NB4 (cell line): ENCODE measurements at regions not wholly inside any gene's neighbourhood (a gene's known extent, or its start where the extent isn't known, plus 50 kb on each side); places are given as distances from the start of the nearest gene placed in this dataset.

Experiments
- MYC ChIP-seq: IDR thresholded peaks from 2 replicates; pipeline ENCODE4 v1.6.1; 2011; ENCODE audit warnings: low read depth, low read length
- POLR2A ChIP-seq: IDR thresholded peaks from 2 replicates; pipeline ENCODE4 v1.6.1; 2011; ENCODE audit warnings: mild to moderate bottlenecking; ENCODE audit not compliant: insufficient read length; ENCODE audit errors: extremely low read depth
- TF ChIP-seq, protein P1 (sequence below): IDR thresholded peaks from one replicate; pipeline ENCODE4 v1.5.1; 2012; ENCODE audit warnings: low read depth, low read length

DNA sequence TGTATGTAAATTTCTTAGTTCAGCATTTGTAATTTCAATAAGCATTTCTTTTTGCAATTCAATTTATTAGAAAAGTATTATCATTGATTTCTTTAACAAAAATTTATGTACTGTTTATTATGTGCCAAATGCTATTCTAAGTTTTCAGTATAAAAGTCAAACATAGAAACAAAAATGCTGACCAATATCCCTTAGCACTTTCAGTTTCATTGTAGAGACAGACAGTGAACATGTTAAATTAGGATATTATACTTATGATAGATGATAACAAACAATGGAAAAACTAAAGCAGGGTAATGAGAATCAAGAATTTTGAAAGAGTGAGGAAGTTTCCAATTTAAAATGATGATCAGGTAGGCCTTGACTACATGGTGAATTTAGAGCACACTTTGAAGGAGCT, 1106.0 kb downstream of the TAF11L14 start:
- TF ChIP-seq, protein P1, sequence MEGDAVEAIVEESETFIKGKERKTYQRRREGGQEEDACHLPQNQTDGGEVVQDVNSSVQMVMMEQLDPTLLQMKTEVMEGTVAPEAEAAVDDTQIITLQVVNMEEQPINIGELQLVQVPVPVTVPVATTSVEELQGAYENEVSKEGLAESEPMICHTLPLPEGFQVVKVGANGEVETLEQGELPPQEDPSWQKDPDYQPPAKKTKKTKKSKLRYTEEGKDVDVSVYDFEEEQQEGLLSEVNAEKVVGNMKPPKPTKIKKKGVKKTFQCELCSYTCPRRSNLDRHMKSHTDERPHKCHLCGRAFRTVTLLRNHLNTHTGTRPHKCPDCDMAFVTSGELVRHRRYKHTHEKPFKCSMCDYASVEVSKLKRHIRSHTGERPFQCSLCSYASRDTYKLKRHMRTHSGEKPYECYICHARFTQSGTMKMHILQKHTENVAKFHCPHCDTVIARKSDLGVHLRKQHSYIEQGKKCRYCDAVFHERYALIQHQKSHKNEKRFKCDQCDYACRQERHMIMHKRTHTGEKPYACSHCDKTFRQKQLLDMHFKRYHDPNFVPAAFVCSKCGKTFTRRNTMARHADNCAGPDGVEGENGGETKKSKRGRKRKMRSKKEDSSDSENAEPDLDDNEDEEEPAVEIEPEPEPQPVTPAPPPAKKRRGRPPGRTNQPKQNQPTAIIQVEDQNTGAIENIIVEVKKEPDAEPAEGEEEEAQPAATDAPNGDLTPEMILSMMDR = no peak
- TF ChIP-seq POLR2A = no peak
- TF ChIP-seq MYC = no peak
